T-helper 2 cell treated with Interferon-gamma antibody and Interleukin-4, amounts not matched to agents 100 ng/mL and 5 ng/mL, for 36 hours (primary cell): ENCODE measurements at regions not wholly inside any gene's neighbourhood (a gene's known extent, or its start where the extent isn't known, plus 50 kb on each side); places are given as distances from the start of the nearest gene placed in this dataset.

Experiments
- intact Hi-C: fragments of 100-400 bp; cut with micrococcal nuclease; formaldehyde crosslinking; loops from one replicate; pipeline ENCODE4 v1.15.1; 2023

GRCh38 chr2:3000968-3001367, 376.6 kb downstream of the EIPR1 start:
- intact Hi-C loops: no loop called here

DNA sequence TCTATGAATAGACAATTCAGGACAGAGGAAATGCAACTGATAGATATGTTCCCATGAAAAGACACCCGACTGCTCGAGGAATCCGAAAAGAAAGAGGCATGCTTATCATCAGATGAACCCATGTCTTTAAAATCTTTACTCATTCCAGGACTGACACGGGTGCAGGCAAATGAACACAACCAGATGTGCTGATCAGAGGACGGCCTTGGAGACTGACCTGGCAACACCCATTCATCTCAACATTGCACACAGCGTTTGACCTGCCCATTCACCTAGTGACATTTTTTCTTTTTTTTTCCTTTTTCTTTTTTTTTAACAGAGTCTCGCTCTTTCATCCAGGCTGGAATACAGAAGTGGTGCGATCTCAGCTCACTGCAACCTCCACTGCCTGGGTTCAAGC, 377.5 kb downstream of the EIPR1 start:
- intact Hi-C loops: no loop called here

- intact Hi-C loops: no loop called here
These were observed 378.6 kb downstream of the EIPR1 start for GRCh38 chr2:2998971-2999370.

- intact Hi-C loops: no loop called here
These were observed 384.4 kb downstream of the EIPR1 start for GRCh38 chr2:2993172-2993692.

DNA sequence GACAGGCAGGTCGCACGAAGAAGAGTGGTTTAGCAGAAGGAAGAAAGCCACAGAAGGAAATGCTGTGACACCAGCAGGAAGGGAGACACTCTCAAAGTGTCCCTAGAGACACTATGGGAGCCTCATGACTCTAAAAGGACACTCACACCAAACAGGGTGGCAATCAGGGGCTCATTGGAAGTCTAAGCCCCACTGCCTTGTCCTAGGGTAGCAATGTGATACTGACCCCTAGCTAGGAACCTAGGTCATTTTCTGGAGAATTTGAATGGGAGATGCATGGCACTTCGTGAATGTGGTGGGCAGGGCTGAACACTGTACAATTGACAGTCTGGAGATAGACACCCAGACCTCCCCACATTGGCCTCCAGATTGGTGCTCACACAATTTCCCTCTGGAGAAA, 385.0 kb downstream of the EIPR1 start:
- intact Hi-C loops: no loop called here

DNA sequence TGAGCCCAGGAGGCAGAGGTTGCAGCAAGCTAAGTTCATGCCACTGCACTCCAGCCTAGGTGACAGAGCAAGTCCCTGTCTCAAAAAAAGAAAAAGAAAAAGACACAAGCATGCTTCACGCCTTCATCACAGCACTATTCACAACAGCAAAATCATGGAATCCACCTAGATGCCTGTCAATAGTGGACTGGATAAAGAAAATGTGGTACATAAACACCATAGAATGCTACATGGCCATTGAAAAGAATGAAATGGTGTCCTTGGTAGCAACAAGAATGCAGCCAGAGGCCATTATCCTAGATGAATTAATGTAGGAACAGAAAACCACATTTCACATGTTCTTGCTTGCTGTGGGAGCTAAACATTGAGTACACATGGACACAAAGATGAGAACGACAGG, 392.6 kb downstream of the EIPR1 start:
- intact Hi-C loops: no loop called here

DNA sequence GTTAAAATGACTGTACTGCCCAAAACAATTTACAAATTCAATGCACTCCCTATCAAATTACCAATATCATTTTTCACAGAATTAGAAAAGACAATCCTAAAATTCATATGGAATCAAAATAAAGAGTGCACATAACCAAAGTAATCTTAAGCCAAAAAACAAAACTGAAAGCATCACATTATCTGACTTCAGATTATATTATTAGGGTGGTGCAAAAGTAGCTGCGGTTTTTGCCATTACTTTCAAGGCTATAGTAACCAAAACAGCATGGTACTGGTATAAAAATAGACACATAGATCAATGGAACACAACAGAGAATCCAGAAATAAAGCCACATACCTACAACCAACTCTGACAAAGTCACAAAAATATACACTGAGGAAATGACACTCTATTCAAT, 396.6 kb downstream of the EIPR1 start:
- intact Hi-C loops: no loop called here

DNA sequence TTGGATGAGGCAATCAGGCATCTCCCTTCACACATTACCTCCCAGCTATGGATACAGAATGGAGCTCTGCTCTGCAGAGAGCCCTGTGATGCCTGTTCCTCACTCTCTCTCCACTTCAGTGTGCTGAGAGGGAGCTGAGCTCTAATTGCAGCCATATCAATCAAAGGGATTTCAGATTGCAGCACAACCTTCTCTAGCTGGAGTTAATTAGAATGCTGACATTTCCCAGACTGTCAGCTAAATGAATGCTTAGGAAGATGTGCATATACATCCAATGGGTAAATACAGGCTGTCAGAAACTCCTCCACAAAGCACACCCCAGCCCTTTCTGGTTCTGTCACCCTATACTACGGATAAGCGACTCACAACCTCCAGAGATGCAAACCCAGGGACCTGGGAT, 402.6 kb downstream of the EIPR1 start:
- intact Hi-C loops: no loop called here

DNA sequence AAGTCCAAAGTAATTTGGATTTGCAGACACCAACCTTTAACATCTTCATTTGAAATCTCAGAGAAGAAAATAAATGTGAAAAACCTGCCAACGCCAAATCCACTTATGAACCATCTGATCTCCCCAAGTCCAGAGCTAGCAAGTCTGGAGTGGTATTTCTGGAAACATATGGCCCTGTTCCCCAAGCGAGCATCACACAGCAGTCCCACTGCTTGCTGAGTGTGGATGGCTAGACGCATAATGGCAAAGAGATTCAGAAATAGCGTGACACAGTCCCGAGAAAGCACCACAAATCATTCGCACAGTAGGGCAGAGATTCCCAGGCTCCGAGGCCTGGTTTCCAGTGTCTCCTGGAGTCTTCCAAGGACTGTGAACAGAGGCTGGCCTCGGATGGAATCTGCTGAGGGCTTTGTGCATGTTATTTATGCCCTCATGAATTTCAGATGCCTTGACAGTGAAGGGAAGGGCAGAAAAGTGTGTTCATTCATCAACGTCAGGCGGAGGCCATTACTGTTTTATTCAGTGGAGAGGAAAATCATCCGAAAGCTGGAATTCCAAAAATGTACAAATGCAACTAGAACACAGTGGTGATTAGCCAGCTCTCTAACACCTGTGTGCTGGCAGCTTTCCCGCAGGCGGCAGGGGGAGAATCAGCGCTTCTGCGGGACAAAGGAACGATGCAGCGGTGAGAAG, 417.0 kb downstream of the EIPR1 start:
- intact Hi-C loops: no loop called here

DNA sequence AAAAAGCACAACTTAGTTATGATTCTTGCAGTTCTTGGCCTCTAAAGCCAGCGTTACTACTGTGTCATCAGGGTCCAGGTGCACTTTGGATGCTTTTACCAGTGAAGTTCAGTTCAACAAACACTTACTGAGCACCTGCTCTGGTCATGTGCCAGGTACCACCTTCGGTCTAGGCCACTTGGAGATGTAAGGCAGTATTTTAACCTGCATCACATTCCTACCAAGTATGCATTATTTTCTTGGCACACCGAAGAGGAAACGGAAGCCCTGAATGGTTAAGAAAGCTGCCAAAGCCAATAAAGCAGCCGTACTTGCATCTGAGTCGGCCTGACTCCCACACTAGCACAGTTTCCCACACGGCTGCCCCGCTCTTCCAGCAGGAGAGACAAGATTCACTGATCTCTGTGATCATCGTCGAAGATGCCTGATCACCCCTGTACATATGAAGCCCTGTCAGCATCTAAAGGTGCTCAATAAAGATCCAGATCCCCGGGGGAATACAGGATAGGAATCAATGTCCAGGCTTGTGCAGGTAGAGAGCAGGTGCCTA, 427.1 kb downstream of the EIPR1 start:
- intact Hi-C loops: no loop called here

GRCh38 chr2:2947406-2947805, 430.2 kb downstream of the EIPR1 start:
- intact Hi-C loops: no loop called here

DNA sequence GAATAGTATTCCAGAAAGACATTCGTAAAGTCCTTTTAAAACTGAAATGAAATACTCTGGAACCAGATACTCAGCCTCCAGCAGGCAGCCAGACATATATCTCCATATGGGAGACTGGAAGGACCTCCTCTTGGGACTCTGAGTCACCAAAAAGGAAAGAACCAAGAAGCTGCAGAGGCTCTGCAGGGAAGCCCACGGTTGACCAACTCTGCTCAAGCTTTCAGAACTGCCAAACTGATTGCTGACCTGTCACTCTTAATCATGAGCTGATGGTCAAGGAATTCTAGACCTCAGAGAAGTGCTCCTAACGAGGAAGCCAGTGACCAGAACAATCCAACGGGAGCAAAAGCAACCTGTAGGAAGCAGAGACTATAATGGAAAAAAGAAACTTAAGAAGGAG, 434.7 kb downstream of the EIPR1 start:
- intact Hi-C loops: no loop called here

DNA sequence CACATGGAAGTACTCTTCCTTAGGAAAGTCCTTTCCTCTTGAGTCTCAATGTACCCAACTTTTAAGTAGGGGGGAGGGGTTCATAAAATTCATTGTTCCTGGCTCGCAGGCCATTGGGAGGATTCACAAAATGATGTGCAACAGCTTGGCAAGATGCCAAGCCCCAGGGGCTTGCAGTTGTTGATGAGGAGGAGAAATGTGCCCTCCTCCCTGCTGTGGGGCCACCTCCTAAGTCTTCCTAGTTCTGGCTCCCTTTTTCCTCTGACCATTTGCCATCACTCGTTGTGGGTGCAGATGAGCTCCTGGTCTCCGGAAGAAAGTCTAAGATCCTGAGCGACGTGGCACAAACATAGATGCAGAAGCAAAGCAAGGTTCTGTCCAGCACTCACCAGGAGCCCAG, 435.4 kb downstream of the EIPR1 start:
- intact Hi-C loops: no loop called here

GRCh38 chr2:2941205-2941604, 436.4 kb downstream of the EIPR1 start:
- intact Hi-C loops: no loop called here

- intact Hi-C loops: no loop called here
These were observed 436.9 kb downstream of the EIPR1 start for GRCh38 chr2:2940702-2941101.

- intact Hi-C loops: no loop called here
These were observed 437.6 kb downstream of the EIPR1 start for GRCh38 chr2:2940061-2940460.

- intact Hi-C loops: no loop called here
These were observed 438.4 kb downstream of the EIPR1 start for GRCh38 chr2:2939078-2939795.

GRCh38 chr2:2938481-2938880, 439.1 kb downstream of the EIPR1 start:
- intact Hi-C loops: no loop called here

DNA sequence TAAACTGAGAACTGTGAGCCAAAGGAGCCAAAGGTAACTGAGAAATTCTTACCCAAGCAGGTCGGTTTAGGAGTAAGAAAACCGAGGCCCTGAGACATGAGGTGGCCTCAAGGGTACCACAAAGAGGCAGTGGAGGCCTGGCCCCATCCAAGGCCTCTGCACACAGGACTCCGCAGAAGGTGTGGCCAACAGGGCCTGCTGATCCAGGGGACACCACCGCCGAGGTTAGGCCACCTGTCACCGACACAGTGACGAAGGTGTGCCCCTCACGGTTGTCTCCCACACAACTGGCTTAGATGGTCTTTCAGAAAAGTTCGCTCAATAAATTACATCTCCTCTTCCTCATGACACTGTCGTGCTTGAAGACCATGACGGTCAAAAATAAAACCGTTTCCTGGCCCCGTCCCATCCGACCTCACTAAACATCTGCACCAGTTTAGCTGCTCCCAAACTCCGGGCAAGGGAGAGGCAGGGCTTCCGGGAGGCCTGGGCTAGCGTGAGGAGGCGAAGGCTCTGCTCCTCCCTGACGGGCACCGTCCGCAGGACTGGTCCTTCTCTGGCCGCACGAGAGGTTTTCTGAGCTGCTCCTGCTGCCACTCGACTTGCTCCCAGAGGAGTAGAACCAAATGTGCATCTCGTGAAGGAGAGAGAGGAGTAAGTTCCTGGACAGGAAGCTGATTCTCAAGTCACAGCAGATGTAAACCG, 442.0 kb downstream of the EIPR1 start:
- intact Hi-C loops: no loop called here

DNA sequence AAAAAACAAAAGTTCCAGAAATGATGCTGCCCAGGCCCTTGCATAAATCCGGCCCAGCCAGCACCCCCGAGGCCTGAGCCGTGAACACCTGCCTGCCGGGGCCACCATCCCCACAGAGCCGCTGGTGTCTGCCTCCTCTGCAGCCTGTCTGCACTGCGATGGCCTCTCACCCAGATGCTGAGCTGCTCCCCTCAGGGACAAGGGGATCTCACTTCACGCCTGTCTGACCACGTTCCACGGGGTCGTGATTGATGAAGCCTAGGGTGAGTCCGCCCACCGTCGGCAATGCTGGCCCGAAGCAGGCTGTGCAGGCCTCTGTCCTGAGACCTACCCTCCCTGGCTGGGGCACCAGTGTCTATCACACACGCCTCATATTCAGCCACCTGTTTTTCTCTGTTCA, 444.2 kb downstream of the EIPR1 start:
- intact Hi-C loops: no loop called here

DNA sequence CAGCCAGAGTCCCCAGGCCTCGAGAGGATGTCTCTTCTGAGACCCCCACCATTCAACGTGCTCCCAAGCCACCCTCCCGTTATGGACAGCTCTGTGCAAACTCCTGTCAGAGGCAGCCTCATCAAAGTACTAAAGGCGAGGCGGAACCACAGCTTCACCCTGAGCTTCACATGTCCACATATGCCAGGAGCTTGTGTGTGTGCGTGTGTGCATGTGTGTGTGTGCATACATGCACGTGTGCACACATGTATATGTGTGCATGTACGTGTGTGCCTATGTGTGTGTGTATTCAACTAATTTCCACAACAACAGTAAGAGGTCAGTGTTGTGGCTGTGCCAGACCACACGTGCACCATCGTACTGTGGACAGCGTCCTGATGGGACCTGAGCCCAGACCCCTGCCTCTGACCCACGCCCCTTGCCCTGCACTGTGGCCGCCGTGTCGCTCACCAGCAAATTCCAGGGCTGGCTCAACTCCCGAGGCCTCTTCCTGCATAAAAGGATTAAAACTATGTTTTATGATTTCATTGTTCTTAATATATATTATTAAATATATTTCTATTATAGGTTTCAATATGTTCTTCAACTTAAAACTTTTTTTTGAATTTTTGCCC, 444.8 kb downstream of the EIPR1 start:
- intact Hi-C loops: no loop called here

GRCh38 chr2:2932189-2932588, 445.4 kb downstream of the EIPR1 start:
- intact Hi-C loops: no loop called here
